ENCODE measurements at regions not wholly inside any gene's neighbourhood (a gene's known extent, or its start where the extent isn't known, plus 50 kb on each side); places are given as distances from the start of the nearest gene placed in this dataset.

DNA sequence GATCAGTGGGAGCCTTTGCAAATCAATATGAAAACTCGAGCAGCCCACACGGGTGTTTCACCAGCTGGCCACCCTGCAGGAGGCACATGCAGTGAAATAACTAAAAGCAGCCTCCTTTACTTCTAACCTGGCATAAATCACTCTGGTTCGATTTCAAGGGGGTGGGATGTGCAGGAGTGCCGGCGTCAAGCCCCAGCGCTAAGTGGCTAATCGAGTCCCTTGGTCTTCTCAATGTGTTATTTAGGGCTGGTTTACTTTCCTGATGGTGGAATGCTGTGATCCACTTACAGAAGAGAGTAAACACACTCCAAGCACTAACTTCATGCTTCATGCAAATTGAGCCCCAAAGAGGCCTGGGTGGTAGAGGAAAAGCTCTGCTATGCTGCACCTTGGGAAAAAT lies 109.4 kb downstream of the TMEM174 start:
- TF ChIP-seq, protein P1, sequence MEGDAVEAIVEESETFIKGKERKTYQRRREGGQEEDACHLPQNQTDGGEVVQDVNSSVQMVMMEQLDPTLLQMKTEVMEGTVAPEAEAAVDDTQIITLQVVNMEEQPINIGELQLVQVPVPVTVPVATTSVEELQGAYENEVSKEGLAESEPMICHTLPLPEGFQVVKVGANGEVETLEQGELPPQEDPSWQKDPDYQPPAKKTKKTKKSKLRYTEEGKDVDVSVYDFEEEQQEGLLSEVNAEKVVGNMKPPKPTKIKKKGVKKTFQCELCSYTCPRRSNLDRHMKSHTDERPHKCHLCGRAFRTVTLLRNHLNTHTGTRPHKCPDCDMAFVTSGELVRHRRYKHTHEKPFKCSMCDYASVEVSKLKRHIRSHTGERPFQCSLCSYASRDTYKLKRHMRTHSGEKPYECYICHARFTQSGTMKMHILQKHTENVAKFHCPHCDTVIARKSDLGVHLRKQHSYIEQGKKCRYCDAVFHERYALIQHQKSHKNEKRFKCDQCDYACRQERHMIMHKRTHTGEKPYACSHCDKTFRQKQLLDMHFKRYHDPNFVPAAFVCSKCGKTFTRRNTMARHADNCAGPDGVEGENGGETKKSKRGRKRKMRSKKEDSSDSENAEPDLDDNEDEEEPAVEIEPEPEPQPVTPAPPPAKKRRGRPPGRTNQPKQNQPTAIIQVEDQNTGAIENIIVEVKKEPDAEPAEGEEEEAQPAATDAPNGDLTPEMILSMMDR (IDR thresholded peaks at IDR 0.05; ENCODE audit: poor library complexity) = no peak
- TF ChIP-seq EZH2 (IDR thresholded peaks at IDR 0.05; ENCODE audit: borderline replicate concordance) = no peak
